ENCODE measurements at regions not wholly inside any gene's neighbourhood (a gene's known extent, or its start where the extent isn't known, plus 50 kb on each side); places are given as distances from the start of the nearest gene placed in this dataset.

GRCh38 chr11:76282172-76282571 lies 75.9 kb upstream of the WNT11 start:
- Mint-ChIP-seq H3K4me3 (no peak overlapping the region), H3K27me3 (ENCODE audit: low read depth) (no peaks in the 10 kb centered on the region), H3K9me3 (ENCODE audit: insufficient read depth) (no peaks in the 10 kb centered on the region), H3K27ac (peak overlapping the region; percentile 43), H3K36me3 (ENCODE audit: low read depth) (no peaks in the 10 kb centered on the region), H3K4me1 (ENCODE audit: low read depth) (peaks cover 16% of the 10 kb centered on the region)
- ATAC-seq (no peak), DNase-seq (no peak)
- ChIA-PET POLR2A (no interaction called here), CTCF (no interaction called here)

GRCh38 chr11:76281558-76281906 lies 75.2 kb upstream of the WNT11 start:
- H3K27ac Mint-ChIP-seq: no peak overlapping the region
- ChIA-PET CTCF (no interaction called here), POLR2A (no interaction called here)
- H3K36me3 Mint-ChIP-seq (ENCODE audit: low read depth): no peaks in the 10 kb centered on the region
- no peak overlapping the region for H3K4me3 Mint-ChIP-seq
- peaks cover 12% of the 10 kb centered on the region for H3K4me1 Mint-ChIP-seq (ENCODE audit: low read depth)
- ATAC-seq (no peak), DNase-seq (no peak)
- H3K9me3 Mint-ChIP-seq (ENCODE audit: insufficient read depth): no peaks in the 10 kb centered on the region
- H3K27me3 Mint-ChIP-seq (ENCODE audit: low read depth): no peaks in the 10 kb centered on the region

- Mint-ChIP-seq H3K9me3 (ENCODE audit: insufficient read depth) (no peaks in the 10 kb centered on the region), H3K27me3 (ENCODE audit: low read depth) (no peaks in the 10 kb centered on the region), H3K36me3 (ENCODE audit: low read depth) (no peaks in the 10 kb centered on the region), H3K27ac (no peak overlapping the region), H3K4me1 (ENCODE audit: low read depth) (peaks cover 12% of the 10 kb centered on the region), H3K4me3 (no peak overlapping the region)
- POLR2A ChIA-PET: no interaction called here
- ATAC-seq (no peak), DNase-seq (no peak)
- CTCF ChIA-PET: no interaction called here
Measured at GRCh38 chr11:76280882-76281557, 74.7 kb upstream of the WNT11 start.

- H3K36me3 Mint-ChIP-seq (ENCODE audit: low read depth): no peaks in the 10 kb centered on the region
- no peak overlapping the region for H3K27ac Mint-ChIP-seq
- H3K4me3 Mint-ChIP-seq: no peak overlapping the region
- peaks cover 12% of the 10 kb centered on the region for H3K4me1 Mint-ChIP-seq (ENCODE audit: low read depth)
- ChIA-PET CTCF (no interaction called here), POLR2A (no interaction called here)
- DNase-seq (no peak), ATAC-seq (no peak)
- H3K9me3 Mint-ChIP-seq (ENCODE audit: insufficient read depth): no peaks in the 10 kb centered on the region
- H3K27me3 Mint-ChIP-seq (ENCODE audit: low read depth): no peaks in the 10 kb centered on the region
Measured at GRCh38 chr11:76280151-76280881, 74.0 kb upstream of the WNT11 start.

- DNase-seq (no peak), ATAC-seq (no peak)
- H3K4me3 Mint-ChIP-seq: no peak overlapping the region
- peaks cover 12% of the 10 kb centered on the region for H3K4me1 Mint-ChIP-seq (ENCODE audit: low read depth)
- ChIA-PET CTCF (no interaction called here), POLR2A (no interaction called here)
- H3K27ac Mint-ChIP-seq: no peak overlapping the region
- no peaks in the 10 kb centered on the region for H3K36me3 Mint-ChIP-seq (ENCODE audit: low read depth)
- peaks cover 4% of the 10 kb centered on the region for H3K27me3 Mint-ChIP-seq (ENCODE audit: low read depth)
- peaks cover under 1% of the 10 kb centered on the region for H3K9me3 Mint-ChIP-seq (ENCODE audit: insufficient read depth)
Measured at GRCh38 chr11:76279646-76280045, 73.3 kb upstream of the WNT11 start.

- H3K4me3 Mint-ChIP-seq: no peak overlapping the region
- H3K9me3 Mint-ChIP-seq (ENCODE audit: insufficient read depth): peaks cover 7% of the 10 kb centered on the region
- ChIA-PET POLR2A (no interaction called here), CTCF (no interaction called here)
- H3K27ac Mint-ChIP-seq: no peak overlapping the region
- no peaks in the 10 kb centered on the region for H3K36me3 Mint-ChIP-seq (ENCODE audit: low read depth)
- H3K4me1 Mint-ChIP-seq (ENCODE audit: low read depth): peaks cover 12% of the 10 kb centered on the region
- peaks cover 5% of the 10 kb centered on the region for H3K27me3 Mint-ChIP-seq (ENCODE audit: low read depth)
- ATAC-seq (no peak), DNase-seq (no peak)
Measured at GRCh38 chr11:76279038-76279437, 72.7 kb upstream of the WNT11 start.

GRCh38 chr11:76278526-76278925 lies 72.2 kb upstream of the WNT11 start:
- Mint-ChIP-seq H3K27me3 (ENCODE audit: low read depth) (peaks cover 7% of the 10 kb centered on the region), H3K9me3 (ENCODE audit: insufficient read depth) (peaks cover 9% of the 10 kb centered on the region), H3K4me3 (no peak overlapping the region), H3K4me1 (ENCODE audit: low read depth) (peaks cover 11% of the 10 kb centered on the region), H3K36me3 (ENCODE audit: low read depth) (no peaks in the 10 kb centered on the region), H3K27ac (no peak overlapping the region)
- ChIA-PET POLR2A (no interaction called here), CTCF (no interaction called here)
- ATAC-seq: no peak
- no peak for DNase-seq

- no peak overlapping the region for H3K4me3 Mint-ChIP-seq
- CTCF ChIA-PET: no interaction called here
Measured at GRCh38 chr11:76277298-76278175, 71.2 kb upstream of the WNT11 start.

GRCh38 chr11:76276781-76277155 lies 70.5 kb upstream of the WNT11 start:
- no peak for ATAC-seq

More at GRCh38 chr11:76277298-76278175, 71.2 kb upstream of the WNT11 start:
- no peak overlapping the region for H3K27ac Mint-ChIP-seq
- H3K4me1 Mint-ChIP-seq (ENCODE audit: low read depth): peaks cover 6% of the 10 kb centered on the region
- POLR2A ChIA-PET: no interaction called here
- H3K9me3 Mint-ChIP-seq (ENCODE audit: insufficient read depth): peaks cover 9% of the 10 kb centered on the region
- no peak for ATAC-seq
- H3K27me3 Mint-ChIP-seq (ENCODE audit: low read depth): peaks cover 7% of the 10 kb centered on the region
- no peak for DNase-seq
- no peaks in the 10 kb centered on the region for H3K36me3 Mint-ChIP-seq (ENCODE audit: low read depth)

GRCh38 chr11:76276046-76276780 lies 69.9 kb upstream of the WNT11 start:
- Mint-ChIP-seq H3K27ac (no peak overlapping the region), H3K9me3 (ENCODE audit: insufficient read depth) (peaks cover 9% of the 10 kb centered on the region), H3K36me3 (ENCODE audit: low read depth) (no peaks in the 10 kb centered on the region), H3K27me3 (ENCODE audit: low read depth) (peaks cover 7% of the 10 kb centered on the region), H3K4me1 (ENCODE audit: low read depth) (no peaks in the 10 kb centered on the region), H3K4me3 (no peak overlapping the region)
- ATAC-seq: no peak
- POLR2A ChIA-PET: no interaction called here
- CTCF ChIA-PET: no interaction called here
- DNase-seq: no peak

More at GRCh38 chr11:76276781-76277155, 70.5 kb upstream of the WNT11 start:
- no peak overlapping the region for H3K27ac Mint-ChIP-seq
- CTCF ChIA-PET: no interaction called here
- H3K4me1 Mint-ChIP-seq (ENCODE audit: low read depth): no peaks in the 10 kb centered on the region
- peaks cover 7% of the 10 kb centered on the region for H3K27me3 Mint-ChIP-seq (ENCODE audit: low read depth)
- H3K36me3 Mint-ChIP-seq (ENCODE audit: low read depth): no peaks in the 10 kb centered on the region
- peaks cover 9% of the 10 kb centered on the region for H3K9me3 Mint-ChIP-seq (ENCODE audit: insufficient read depth)
- DNase-seq: no peak
- POLR2A ChIA-PET: no interaction called here
- no peak overlapping the region for H3K4me3 Mint-ChIP-seq

GRCh38 chr11:76275446-76275845 lies 69.1 kb upstream of the WNT11 start:
- Mint-ChIP-seq H3K4me3 (no peak overlapping the region), H3K27me3 (ENCODE audit: low read depth) (peaks cover 7% of the 10 kb centered on the region), H3K27ac (no peak overlapping the region), H3K4me1 (ENCODE audit: low read depth) (no peaks in the 10 kb centered on the region), H3K9me3 (ENCODE audit: insufficient read depth) (peaks cover 9% of the 10 kb centered on the region), H3K36me3 (ENCODE audit: low read depth) (no peaks in the 10 kb centered on the region)
- POLR2A ChIA-PET: no interaction called here
- DNase-seq: no peak
- CTCF ChIA-PET: no interaction called here
- no peak for ATAC-seq

- CTCF ChIA-PET: no interaction called here
- POLR2A ChIA-PET: no interaction called here
Measured at GRCh38 chr11:76271068-76271467, 64.8 kb upstream of the WNT11 start.

More at GRCh38 chr11:76271068-76271467, 64.8 kb upstream of the WNT11 start:
- Mint-ChIP-seq H3K9me3 (ENCODE audit: insufficient read depth) (peaks cover 9% of the 10 kb centered on the region), H3K27me3 (ENCODE audit: low read depth) (peaks cover 7% of the 10 kb centered on the region), H3K27ac (no peak overlapping the region), H3K36me3 (ENCODE audit: low read depth) (no peaks in the 10 kb centered on the region), H3K4me3 (no peak overlapping the region), H3K4me1 (ENCODE audit: low read depth) (no peaks in the 10 kb centered on the region)
- DNase-seq (no peak), ATAC-seq (no peak)
